Fibroblast of villous mesenchyme (primary cell): ENCODE measurements at regions not wholly inside any gene's neighbourhood (a gene's known extent, or its start where the extent isn't known, plus 50 kb on each side); places are given as distances from the start of the nearest gene placed in this dataset.

Experiments used
- DNase-seq: peaks from one replicate; pipeline ENCODE4 v3.0.0-alpha.2; 2010; ENCODE audit warnings: low read depth
- H3K4me3 ChIP-seq: 2 replicates; pipeline ENCODE4 v1.5.1; 2011; ENCODE audit warnings: low read depth, mild to moderate bottlenecking, low read length
- TF ChIP-seq, protein P1 (sequence below): IDR thresholded peaks from 2 replicates; pipeline ENCODE4 v1.5.1; 2012; ENCODE audit warnings: low read depth, mild to moderate bottlenecking, low read length; ENCODE audit not compliant: insufficient read depth

DNA sequence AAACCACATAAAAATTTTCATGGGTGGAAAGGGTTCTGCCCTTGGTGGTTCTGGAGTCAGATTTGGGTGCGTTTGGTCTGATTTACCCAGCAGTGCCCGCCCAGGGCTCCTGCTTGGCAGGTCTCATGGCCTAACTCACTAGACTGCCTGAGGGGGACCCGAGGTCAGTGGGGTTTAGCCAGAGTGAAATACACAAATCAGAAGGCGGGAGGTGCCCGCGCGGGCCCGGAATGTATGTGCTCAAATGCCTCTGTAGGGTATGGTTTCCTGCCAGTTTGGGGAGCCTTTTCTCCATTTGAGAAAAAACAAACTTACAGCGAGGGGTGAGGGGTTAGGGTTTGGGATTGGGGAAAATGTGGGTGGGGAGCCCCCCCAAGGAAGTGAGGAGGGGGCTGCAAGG lies 70.9 kb upstream of the POLG start:
- TF ChIP-seq, protein P1, sequence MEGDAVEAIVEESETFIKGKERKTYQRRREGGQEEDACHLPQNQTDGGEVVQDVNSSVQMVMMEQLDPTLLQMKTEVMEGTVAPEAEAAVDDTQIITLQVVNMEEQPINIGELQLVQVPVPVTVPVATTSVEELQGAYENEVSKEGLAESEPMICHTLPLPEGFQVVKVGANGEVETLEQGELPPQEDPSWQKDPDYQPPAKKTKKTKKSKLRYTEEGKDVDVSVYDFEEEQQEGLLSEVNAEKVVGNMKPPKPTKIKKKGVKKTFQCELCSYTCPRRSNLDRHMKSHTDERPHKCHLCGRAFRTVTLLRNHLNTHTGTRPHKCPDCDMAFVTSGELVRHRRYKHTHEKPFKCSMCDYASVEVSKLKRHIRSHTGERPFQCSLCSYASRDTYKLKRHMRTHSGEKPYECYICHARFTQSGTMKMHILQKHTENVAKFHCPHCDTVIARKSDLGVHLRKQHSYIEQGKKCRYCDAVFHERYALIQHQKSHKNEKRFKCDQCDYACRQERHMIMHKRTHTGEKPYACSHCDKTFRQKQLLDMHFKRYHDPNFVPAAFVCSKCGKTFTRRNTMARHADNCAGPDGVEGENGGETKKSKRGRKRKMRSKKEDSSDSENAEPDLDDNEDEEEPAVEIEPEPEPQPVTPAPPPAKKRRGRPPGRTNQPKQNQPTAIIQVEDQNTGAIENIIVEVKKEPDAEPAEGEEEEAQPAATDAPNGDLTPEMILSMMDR = no peak
- no peak overlapping the region for H3K4me3 ChIP-seq
- DNase-seq = no peak

DNA sequence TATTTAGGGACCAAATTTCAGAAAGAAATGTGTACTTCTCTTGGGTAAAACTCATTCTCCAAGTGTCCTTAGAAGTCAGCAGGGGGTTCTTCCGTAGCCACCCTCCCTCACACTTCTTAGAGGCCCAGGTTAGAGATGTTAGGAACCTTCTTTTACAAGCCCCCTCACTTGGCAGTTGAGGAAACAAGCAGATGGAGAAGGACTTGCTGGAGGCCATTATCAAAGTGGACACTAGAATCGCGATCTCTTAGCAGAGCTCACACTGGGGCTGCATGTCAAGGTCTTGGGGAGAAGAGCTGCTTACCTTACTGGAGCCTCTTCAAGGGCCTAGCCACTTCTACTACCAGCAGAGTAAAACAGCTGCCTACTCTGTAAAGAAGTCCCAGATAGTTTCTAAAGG lies 69.4 kb upstream of the POLG start:
- TF ChIP-seq, protein P1 = no peak
- no peak overlapping the region for H3K4me3 ChIP-seq
- no peak for DNase-seq

- TF ChIP-seq, protein P1 = no peak
- H3K4me3 ChIP-seq = no peak overlapping the region
- no peak for DNase-seq
Measured at GRCh38 chr15:89402518-89402805, 67.8 kb upstream of the POLG start.

- peak; percentile 85 for DNase-seq
- H3K4me3 ChIP-seq = peak overlapping the region; percentile 18
- TF ChIP-seq, protein P1 = no peak
Measured at GRCh38 chr15:89401631-89402517, 67.2 kb upstream of the POLG start.

DNA sequence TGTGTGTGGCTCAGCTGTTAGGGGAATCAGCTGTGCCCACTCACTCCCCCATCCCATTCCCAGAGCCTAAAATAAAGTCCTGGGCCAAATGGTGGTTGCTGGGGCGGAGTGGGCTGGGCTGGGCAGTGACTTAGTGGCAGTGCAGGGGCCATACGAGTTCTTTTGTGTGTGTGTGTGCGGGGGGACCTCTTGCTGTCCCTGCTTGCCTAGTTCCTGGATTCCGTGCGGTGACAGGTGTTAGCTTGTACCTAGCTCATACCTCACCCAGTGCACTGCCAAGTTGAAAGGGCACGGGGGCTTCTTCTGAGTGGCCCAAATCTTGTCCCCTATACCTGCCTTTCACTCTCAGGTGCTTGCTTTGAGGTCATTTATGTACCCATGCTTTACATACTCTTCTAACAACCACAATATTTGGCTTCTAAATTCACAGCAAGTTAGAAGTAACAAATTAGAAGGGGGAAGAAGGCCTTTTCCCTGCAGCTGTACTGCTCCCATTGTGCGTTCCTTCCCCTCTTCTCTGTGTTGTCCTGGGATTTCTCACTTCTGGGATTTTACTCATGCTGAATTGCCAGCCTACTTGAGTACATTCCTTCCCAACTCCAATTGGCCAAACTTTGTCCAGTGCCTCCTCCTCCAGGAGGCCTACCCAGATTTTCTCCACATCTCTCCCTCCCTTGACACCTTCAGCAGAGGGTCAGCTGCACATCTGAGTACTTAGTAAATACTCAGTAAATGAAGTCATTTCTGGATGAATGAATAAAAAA lies 66.3 kb upstream of the POLG start:
- TF ChIP-seq, protein P1 = no peak
- H3K4me3 ChIP-seq = no peak overlapping the region
- no peak for DNase-seq

DNA sequence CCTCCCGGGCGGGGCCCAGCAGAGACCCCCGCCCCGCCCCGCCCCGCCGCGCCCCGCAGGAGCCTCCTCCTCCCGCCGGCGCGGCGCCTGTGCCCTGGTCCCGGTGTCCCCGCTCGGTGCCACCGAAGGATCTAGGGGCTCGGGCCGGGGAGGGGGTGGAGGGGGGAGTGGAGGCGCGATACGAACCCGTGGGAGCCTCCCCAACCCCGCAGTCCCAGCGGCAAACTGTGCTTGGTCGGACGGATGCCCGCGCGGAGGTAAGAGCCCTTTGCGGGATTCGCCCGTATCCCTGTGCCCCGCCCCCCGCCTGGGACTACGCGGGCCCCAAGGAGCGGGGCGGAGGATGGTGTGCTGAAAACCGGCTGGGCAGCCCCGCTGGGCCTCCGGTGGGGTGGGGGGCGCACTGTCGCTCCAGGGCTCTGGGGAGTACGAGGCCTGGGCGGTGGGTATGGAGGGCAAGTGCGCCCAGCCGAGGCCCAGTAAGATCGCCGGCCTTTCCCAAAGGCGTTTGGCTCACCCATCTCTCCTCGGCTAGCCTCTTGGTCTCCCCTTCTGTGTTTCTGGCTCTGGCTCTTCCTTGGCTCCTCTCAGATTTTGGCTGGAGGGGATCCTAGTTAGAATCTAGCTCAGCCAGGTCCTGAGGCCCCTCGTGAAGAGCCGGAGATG lies 65.6 kb upstream of the POLG start:
- DNase-seq = no peak
- H3K4me3 ChIP-seq = peak overlapping the region; percentile 52
- TF ChIP-seq, protein P1 = no peak
